Muscle of leg (tissue), 3 donors: ENCODE measurements at regions not wholly inside any gene's neighbourhood (a gene's known extent, or its start where the extent isn't known, plus 50 kb on each side); places are given as distances from the start of the nearest gene placed in this dataset.
A peak's percentile ranks its signal among the peaks of the same experiment; 100 is the strongest.

ENCODE experiments used
- DNase-seq: peaks from one replicate; pipeline ENCODE4 v3.0.0; 2013
- H3K27ac ChIP-seq: one replicate; pipeline ENCODE4 v1.5.1; 2013; ENCODE audit warnings: mild to moderate bottlenecking, low read length, control low read depth
- H3K27me3 ChIP-seq: one replicate; pipeline ENCODE4 v1.6.1; 2013; ENCODE audit warnings: low read length; ENCODE audit not compliant: control insufficient read depth, insufficient read depth
- H3K36me3 ChIP-seq: one replicate; pipeline ENCODE4 v1.6.1; 2013; ENCODE audit warnings: low read length; ENCODE audit not compliant: control insufficient read depth, insufficient read depth
- H3K4me1 ChIP-seq: one replicate; pipeline ENCODE4 v1.6.1; 2013; ENCODE audit warnings: low read length; ENCODE audit not compliant: control insufficient read depth, insufficient read depth
- H3K4me3 ChIP-seq: one replicate; pipeline ENCODE4 v1.5.1; 2013; ENCODE audit warnings: low read length, control low read depth
- H3K9me3 ChIP-seq: replicated peaks from 2 replicates; pipeline ENCODE4 v1.6.1; 2013; ENCODE audit warnings: low read depth, low read length; ENCODE audit not compliant: control insufficient read depth
- WGBS: methylation state at CpG from one replicate; pipeline ENCODE4 v1.1.5; 2013; ENCODE audit warnings: missing lambda C conversion rate; ENCODE audit not compliant: insufficient coverage; 5-methylcytosine and 5-hydroxymethylcytosine counted together

DNA sequence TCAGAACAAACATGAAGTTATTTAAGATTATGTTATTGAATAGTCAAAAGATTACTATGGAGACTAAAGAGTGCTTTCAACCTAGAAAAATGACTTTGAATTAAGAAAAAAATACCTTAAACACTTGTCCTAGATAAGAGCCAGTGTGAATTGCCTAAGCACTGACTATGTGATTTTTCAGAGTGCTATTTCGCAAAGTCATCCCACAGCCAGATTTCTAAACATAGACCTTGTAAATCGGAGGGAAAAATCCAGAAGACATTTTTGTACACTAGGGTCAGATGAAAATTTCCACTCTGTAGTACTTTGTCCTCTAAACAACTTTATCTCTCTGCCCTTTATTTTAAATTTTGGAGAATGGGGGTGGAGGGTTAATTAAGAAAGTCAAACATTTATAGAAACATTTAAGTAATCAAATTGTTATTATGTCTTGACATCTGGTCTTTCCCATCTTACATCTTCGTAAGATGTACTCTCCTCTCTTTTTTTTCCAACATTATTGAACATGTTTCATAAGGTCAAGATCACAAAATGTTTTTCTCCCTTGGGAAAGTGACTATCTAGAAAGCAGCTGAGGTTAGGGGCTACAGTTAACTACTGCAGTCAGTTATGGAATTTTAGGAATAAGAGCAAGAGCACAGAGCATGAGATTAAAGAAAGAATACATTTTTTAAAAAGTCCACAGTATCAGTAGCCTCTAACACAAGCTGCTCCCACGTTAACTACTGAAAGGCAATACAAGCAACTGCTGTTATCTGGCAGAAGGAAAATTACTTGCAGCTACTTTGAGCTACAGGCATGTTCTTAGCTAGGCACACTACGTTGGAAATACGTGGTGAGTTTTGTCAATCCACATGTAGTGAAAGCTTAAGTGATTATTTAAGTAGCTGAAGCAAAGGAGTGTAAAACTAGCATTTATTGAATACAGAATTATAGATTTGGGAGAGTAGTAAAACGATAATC lies 648.5 kb downstream of the HTR1B start:
- Histone ChIP-seq H3K9me3 (no peaks in the 10 kb centered on the region), H3K27ac (no peak overlapping the region), H3K36me3 (no peaks in the 10 kb centered on the region), H3K4me3 (no peak overlapping the region), H3K4me1 (no peaks in the 10 kb centered on the region), H3K27me3 (no peaks in the 10 kb centered on the region)
- WGBS = no CpG with 5 or more reads among the region's 7 CpGs
- DNase-seq = peak; percentile 29

DNA sequence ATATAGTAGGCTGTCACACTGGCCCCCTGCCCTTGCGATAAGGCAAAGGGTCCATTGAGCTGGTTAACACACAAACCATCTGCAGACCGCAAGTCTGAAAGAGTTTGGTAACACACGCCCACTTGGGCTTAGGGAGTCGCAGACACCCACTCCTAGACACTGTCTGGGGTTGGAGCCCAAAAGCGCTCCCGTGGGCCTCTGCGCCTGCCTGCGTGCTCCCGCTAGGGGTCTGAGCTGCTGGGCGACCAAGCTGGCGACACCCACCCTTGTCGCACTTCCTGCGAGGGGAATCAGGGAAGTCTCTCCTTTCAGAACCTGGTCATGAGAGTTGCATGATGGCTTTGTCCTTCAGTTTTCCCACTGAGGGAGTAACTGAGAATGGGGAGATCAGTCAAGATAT lies 653.0 kb downstream of the HTR1B start:
- H3K9me3 ChIP-seq = no peaks in the 10 kb centered on the region
- no peaks in the 10 kb centered on the region for H3K27me3 ChIP-seq
- no peaks in the 10 kb centered on the region for H3K4me1 ChIP-seq
- H3K36me3 ChIP-seq = no peaks in the 10 kb centered on the region
- H3K4me3 ChIP-seq = no peak overlapping the region
- no peak overlapping the region for H3K27ac ChIP-seq
- DNase-seq = no peak
- WGBS = 87% methylated on average over 13 of the region's 13 CpGs

DNA sequence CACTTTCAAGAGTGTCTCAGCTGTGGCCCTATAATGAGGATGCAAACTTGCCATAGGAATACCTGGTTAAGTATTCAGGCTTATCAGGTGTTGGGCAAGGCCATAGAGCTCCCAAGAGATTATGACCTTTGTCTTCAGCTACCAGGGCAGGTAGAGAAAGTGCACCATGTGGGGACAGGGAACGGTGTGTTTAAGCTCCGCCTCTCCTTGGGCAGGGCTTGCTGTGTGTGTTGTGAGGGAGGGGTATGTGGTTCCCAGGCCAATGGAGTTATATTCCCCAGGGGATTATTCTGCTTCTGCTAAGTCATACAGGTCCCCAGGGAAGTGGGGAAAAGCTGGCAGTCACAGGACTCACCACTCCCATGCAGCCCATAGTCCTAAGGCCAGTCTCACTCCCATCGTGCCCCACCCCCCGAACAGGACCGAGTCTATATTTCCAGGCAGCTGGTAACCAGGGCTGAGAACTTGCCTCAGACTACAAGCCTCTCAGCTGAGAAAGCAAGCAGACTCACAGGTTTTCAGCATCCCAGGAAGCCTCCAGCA lies 660.2 kb downstream of the HTR1B start:
- no peaks in the 10 kb centered on the region for H3K27me3 ChIP-seq
- H3K9me3 ChIP-seq = no peaks in the 10 kb centered on the region
- no peak for DNase-seq
- no peak overlapping the region for H3K27ac ChIP-seq
- WGBS = no CpG with 5 or more reads among the region's 5 CpGs
- no peak overlapping the region for H3K4me3 ChIP-seq
- no peaks in the 10 kb centered on the region for H3K36me3 ChIP-seq
- H3K4me1 ChIP-seq = no peaks in the 10 kb centered on the region

DNA sequence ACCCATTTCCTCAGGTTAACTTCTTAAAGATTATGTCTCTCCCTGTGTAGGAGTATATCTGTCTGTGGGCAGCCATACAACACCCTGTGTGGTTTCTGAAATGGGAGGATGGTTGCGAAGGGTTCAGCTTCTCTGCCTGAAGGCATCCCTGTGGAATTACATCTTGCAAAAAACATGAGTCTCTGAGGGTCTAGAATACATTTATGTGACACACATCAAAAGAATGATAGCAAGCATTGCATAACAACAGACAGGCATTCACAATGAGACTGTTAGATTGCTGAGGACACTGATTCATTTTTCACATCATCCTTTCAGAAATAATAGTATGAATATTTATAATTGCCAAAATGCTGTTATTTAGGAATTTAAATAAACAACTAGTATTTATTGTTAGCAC lies 670.9 kb downstream of the HTR1B start:
- DNase-seq = no peak
- H3K9me3 ChIP-seq = no peaks in the 10 kb centered on the region
- no CpG with 5 or more reads among the region's 1 CpG for WGBS

DNA sequence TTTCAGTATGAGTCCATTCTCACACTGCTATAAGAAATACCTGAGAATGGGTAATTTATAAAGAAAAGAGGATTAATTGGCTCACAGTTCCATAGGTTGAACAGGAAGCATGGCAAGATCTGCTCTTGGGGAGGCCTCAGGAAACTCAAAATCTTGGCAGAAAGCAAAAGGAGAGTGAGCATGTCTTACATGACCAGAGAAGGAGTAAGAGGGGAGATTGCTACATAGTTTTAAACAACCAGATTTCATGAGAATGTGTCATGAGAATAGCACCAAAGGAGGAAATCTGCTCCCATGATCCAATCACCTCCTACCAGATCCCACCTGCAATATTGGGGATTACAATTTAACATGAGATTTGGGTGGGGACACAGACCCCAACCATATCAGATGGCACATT lies 672.4 kb downstream of the HTR1B start:
- no peak overlapping the region for H3K4me3 ChIP-seq
- no peak for DNase-seq
- H3K27me3 ChIP-seq = no peaks in the 10 kb centered on the region
- H3K9me3 ChIP-seq = no peaks in the 10 kb centered on the region
- no peaks in the 10 kb centered on the region for H3K4me1 ChIP-seq
- H3K36me3 ChIP-seq = no peaks in the 10 kb centered on the region
- H3K27ac ChIP-seq = no peak overlapping the region

More for the DNA sequence above, 670.9 kb downstream of the HTR1B start:
- no peaks in the 10 kb centered on the region for H3K36me3 ChIP-seq
- H3K27ac ChIP-seq = no peak overlapping the region
- no peaks in the 10 kb centered on the region for H3K27me3 ChIP-seq
- H3K4me3 ChIP-seq = no peak overlapping the region
- no peaks in the 10 kb centered on the region for H3K4me1 ChIP-seq

DNA sequence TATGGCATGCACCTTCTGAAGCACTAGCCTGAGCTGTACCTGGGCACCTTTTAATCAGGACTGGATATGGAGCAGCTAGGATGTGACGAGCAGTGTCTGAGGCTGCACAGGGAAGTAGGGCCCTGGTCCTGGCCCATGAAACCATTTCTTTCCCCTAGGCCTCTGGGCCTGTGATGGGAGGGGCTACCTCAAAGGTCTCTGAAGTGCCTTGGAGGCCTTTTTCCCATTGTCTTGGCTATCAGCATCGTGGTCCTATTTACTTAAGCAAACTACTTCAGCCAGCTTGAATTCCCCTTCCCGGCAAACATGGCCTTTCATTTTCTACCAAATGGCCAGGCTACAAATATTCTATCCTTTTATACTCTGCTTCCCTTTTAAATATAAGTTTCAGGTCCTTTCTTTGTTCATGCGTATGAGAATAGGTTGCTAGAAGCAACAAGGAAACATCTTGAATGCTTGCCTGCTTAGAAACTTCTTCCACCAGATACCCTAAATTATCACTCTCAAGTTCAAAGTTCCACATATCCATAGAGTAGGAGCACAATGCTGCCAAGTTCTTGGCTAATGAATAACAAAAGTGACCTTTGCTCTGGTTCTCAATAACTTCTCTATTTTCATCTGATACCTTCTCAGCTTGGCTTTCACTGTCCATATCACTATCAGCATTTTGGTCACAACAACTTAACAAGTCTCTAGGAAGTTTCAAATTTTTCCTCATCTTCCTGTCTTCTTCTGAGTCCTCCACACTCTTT lies 673.1 kb downstream of the HTR1B start:
- Histone ChIP-seq H3K4me1 (no peaks in the 10 kb centered on the region), H3K36me3 (no peaks in the 10 kb centered on the region), H3K27ac (no peak overlapping the region), H3K9me3 (no peaks in the 10 kb centered on the region), H3K27me3 (no peaks in the 10 kb centered on the region), H3K4me3 (no peak overlapping the region)
- no peak for DNase-seq
- WGBS = 100% methylated on average over 2 of the region's 4 CpGs

DNA sequence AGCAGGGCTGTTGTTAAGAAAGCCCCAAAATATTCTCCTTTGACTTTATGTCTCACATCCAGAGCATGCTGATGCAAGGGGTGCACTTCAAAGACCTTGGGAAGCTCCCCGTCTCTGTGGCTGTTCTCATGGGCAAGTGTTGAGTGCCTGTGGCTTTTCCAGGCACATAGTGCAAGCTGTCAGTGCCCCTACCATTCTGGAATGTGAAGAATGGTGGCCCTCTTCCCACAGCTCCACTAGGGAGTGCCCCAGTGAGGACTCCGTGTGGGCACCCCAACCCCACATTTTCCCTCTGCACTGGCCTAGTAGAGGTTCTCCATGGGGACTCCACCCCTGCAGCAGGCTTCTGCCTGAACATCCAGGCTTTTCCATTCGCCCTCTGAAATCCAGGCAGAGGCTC lies 673.7 kb downstream of the HTR1B start:
- Histone ChIP-seq H3K27ac (no peak overlapping the region), H3K27me3 (no peaks in the 10 kb centered on the region), H3K4me1 (no peaks in the 10 kb centered on the region), H3K9me3 (no peaks in the 10 kb centered on the region), H3K4me3 (no peak overlapping the region), H3K36me3 (no peaks in the 10 kb centered on the region)
- no peak for DNase-seq
- 68% methylated on average over 2 of the region's 3 CpGs for WGBS

DNA sequence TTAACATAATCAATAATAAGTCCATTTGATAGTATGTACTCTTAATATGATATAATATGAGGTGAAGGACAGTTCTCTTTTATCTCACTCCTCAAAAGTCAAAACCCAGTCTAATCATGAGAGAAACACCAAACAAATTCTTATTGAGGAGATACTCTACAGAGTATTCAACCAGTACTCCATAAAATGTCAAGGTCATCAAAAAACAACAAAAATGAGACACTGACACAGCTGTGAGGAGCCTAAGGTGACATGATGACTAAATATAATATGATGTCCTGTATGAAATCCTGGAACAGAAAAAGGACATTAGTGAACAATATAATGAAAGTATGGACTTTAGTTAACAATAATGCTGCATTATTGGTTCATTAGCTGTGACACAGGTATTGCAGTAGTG lies 675.1 kb downstream of the HTR1B start:
- no peaks in the 10 kb centered on the region for H3K27me3 ChIP-seq
- H3K36me3 ChIP-seq = no peaks in the 10 kb centered on the region
- H3K9me3 ChIP-seq = no peaks in the 10 kb centered on the region
- H3K4me1 ChIP-seq = no peaks in the 10 kb centered on the region
- no peak overlapping the region for H3K27ac ChIP-seq
- DNase-seq = no peak
- H3K4me3 ChIP-seq = no peak overlapping the region

DNA sequence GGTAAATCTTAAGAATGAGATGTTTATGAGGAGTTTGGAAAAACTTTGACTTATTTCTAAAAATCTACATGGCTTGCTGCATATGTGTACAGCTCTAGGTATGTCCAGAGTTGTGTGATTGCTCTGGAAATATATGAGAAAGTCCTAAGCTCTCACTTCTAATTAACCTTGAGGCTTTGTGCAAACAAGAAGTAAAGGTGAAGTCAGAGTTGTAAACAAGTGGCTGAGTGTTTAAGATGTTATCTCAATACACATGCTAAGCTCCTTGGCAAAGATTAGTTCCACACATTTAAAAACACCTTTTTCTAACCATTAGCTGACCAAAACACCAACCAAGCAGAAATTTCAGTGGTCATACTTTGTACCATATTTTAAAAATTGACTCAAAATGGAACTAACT lies 684.2 kb downstream of the HTR1B start:
- H3K27me3 ChIP-seq = no peaks in the 10 kb centered on the region
- H3K27ac ChIP-seq = no peak overlapping the region
- no peaks in the 10 kb centered on the region for H3K36me3 ChIP-seq
- DNase-seq = no peak
- no peaks in the 10 kb centered on the region for H3K9me3 ChIP-seq
- H3K4me3 ChIP-seq = no peak overlapping the region
- H3K4me1 ChIP-seq = no peaks in the 10 kb centered on the region

DNA sequence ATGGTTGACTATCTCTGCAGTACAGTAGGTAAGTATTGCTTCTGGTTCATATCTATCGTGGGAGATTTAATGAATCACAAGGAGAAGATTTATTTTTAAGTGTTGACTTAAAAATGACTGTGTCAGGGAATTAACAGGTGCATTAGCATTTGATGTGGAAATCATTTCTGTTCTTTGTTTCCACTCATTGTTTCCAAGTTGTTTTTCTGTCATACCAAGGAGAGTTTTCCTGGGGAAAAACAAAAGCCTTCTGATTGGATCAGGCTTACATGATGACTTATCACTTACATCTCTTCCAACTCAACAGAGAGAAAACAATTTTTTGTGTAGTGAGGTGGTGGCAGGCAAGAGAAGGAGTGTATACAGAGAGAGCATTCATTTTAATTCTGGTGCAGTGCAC lies 686.4 kb downstream of the HTR1B start:
- Histone ChIP-seq H3K9me3 (no peaks in the 10 kb centered on the region), H3K4me3 (no peak overlapping the region), H3K27ac (no peak overlapping the region), H3K27me3 (no peaks in the 10 kb centered on the region), H3K36me3 (no peaks in the 10 kb centered on the region), H3K4me1 (no peaks in the 10 kb centered on the region)
- WGBS = no CpG with 5 or more reads among the region's 1 CpG
- DNase-seq = no peak
